HepG2 (cell line): ENCODE measurements at regions not wholly inside any gene's neighbourhood (a gene's known extent, or its start where the extent isn't known, plus 50 kb on each side); places are given as distances from the start of the nearest gene placed in this dataset.

Experiments used
- ATF1 ChIP-seq: IDR thresholded peaks from 2 replicates; pipeline ENCODE4 v1.6.1; 2016; ENCODE audit warnings: mild to moderate bottlenecking, control low read depth
- ATF7 ChIP-seq, 2 experiments: fragments of 450-650 bp in 1 of 2; sonication (generic) in 1 of 2; formaldehyde crosslinking in 1 of 2; IDR thresholded peaks; 2 replicates each; pipeline versions ENCODE4 v1.4.0 to v1.6.1; 2016 to 2020; ENCODE audit warnings: antibody characterized with exemption in 1 of 2, mild to moderate bottlenecking in 1 of 2, missing genetic modification reagents in 1 of 2
- CENPBD1 ChIP-seq: sonication (generic); formaldehyde crosslinking; IDR thresholded peaks from 2 replicates; pipeline ENCODE4 v1.8.0; 2022; ENCODE audit warnings: missing genetic modification reagents, low read depth, mild to moderate bottlenecking, borderline replicate concordance
- EED ChIP-seq: sonication (generic); formaldehyde crosslinking; IDR thresholded peaks from 2 replicates; pipeline ENCODE4 v1.5.0; 2020; ENCODE audit warnings: mild to moderate bottlenecking, missing genetic modification reagents
- HMGA1 ChIP-seq: sonication (generic); formaldehyde crosslinking; conservative IDR thresholded peaks from 2 replicates; pipeline ENCODE4 v1.4.0; 2020; ENCODE audit warnings: missing genetic modification reagents
- MIER3 ChIP-seq: IDR thresholded peaks from 2 replicates; pipeline ENCODE4 v1.6.1; 2016; ENCODE audit warnings: missing compliant biosample characterization, borderline replicate concordance
- MTA3 ChIP-seq: sonication (generic); formaldehyde crosslinking; IDR thresholded peaks from 2 replicates; pipeline ENCODE4 v1.4.0; 2020; ENCODE audit warnings: missing genetic modification reagents
- RCOR2 ChIP-seq: IDR thresholded peaks from 2 replicates; pipeline ENCODE4 v1.6.1; 2016; ENCODE audit warnings: missing biosample characterization, missing genetic modification reagents
- TSC22D2 ChIP-seq: sonication (generic); formaldehyde crosslinking; IDR thresholded peaks from 2 replicates; pipeline ENCODE4 v1.5.1; 2020; ENCODE audit warnings: missing genetic modification reagents, mild to moderate bottlenecking, borderline replicate concordance
- ZHX1 ChIP-seq: sonication (generic); formaldehyde crosslinking; IDR thresholded peaks from 2 replicates; pipeline ENCODE4 v1.8.1; 2022; ENCODE audit warnings: low read depth, mild to moderate bottlenecking, missing genetic modification reagents
- ZMYM4 ChIP-seq: sonication (generic); formaldehyde crosslinking; IDR thresholded peaks from 2 replicates; pipeline ENCODE4 v1.8.1; 2023; ENCODE audit warnings: mild to moderate bottlenecking, missing genetic modification reagents
- ZNF205 ChIP-seq: IDR thresholded peaks from 2 replicates; pipeline ENCODE4 v1.6.1; 2018; ENCODE audit warnings: missing biosample characterization, missing genetic modification reagents
- ZNF225 ChIP-seq: sonication (generic); formaldehyde crosslinking; IDR thresholded peaks from 2 replicates; pipeline ENCODE4 v1.4.0; 2020; ENCODE audit warnings: mild to moderate bottlenecking, missing genetic modification reagents
- ZNF274 ChIP-seq: sonication (generic); formaldehyde crosslinking; IDR thresholded peaks from 2 replicates; pipeline ENCODE4 v1.5.1; 2020; ENCODE audit warnings: mild to moderate bottlenecking, missing genetic modification reagents
- ZNF549 ChIP-seq: sonication (generic); formaldehyde crosslinking; IDR thresholded peaks from 2 replicates; pipeline ENCODE4 v1.5.0; 2020; ENCODE audit warnings: missing genetic modification reagents
- ZNF558 ChIP-seq: sonication (generic); formaldehyde crosslinking; IDR thresholded peaks from 2 replicates; pipeline ENCODE4 v1.9.0; 2022; ENCODE audit warnings: mild to moderate bottlenecking, missing genetic modification reagents, borderline replicate concordance
- ZNF609 ChIP-seq: sonication (generic); formaldehyde crosslinking; IDR thresholded peaks from 2 replicates; pipeline ENCODE4 v1.4.0; 2020; ENCODE audit warnings: mild to moderate bottlenecking, missing genetic modification reagents, borderline replicate concordance
- ZSCAN20 ChIP-seq: sonication (generic); formaldehyde crosslinking; IDR thresholded peaks from 2 replicates; pipeline ENCODE4 v1.4.0; 2020; ENCODE audit warnings: missing genetic modification reagents, mild to moderate bottlenecking, borderline replicate concordance
- TF ChIP-seq, protein P1 (sequence below): IDR thresholded peaks from 2 replicates; pipeline ENCODE4 v1.6.1; 2016; ENCODE audit warnings: mild to moderate bottlenecking
- TF ChIP-seq, protein P2 (sequence below): IDR thresholded peaks from 2 replicates; pipeline ENCODE4 v1.6.1; 2016; ENCODE audit warnings: missing compliant biosample characterization, missing genetic modification reagents, borderline replicate concordance

DNA sequence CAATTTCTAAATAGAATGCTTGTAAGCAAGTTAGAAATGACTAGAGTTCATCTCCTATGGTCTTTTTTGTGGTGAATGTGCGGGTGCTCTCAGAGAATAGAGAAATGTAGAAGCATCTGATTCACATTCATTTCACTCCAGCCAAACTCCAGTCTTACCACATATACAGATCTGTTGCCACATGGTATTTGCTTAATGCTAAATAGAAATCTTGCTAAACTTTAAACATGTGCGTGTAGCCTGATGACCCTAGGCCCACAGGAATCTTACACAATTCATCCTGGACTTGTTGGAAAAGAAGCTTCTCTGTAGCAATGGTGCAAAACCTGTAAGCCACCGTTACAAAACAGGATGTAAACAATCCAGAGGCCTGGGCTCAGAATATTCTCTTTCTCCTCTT lies 135.2 kb downstream of the PCSK1 start (continued):
- TF ChIP-seq ZHX1 (CRISPR knock-in tag) (no peak), TSC22D2 (CRISPR knock-in tag) (no peak), ZNF205 (CRISPR knock-in tag) (no peak), ATF1 (CRISPR knock-in tag) (peak; percentile 63), ATF7 (IDR thresholded peaks at IDR 0.05) (peak; percentile 50; the same call in 1 of the 2 replicates), ATF7 (CRISPR knock-in tag; IDR thresholded peaks at IDR 0.05) (no peak; the same call in 1 of the 2 replicates), ZMYM4 (CRISPR knock-in tag) (peak; percentile 94), ZNF225 (CRISPR knock-in tag) (no peak), RCOR2 (peak; percentile 89), ZNF558 (CRISPR knock-in tag) (no peak), MTA3 (no peak), MIER3 (peak; percentile 82; the same call in 1 of the 2 replicates), ZSCAN20 (no peak), HMGA1 (no peak), ZNF609 (CRISPR knock-in tag) (peak; percentile 88), EED (CRISPR knock-in tag) (no peak), ZNF274 (CRISPR knock-in tag) (no peak), CENPBD1 (no peak), ZNF549 (CRISPR knock-in tag) (no peak)
- TF ChIP-seq, protein P1, sequence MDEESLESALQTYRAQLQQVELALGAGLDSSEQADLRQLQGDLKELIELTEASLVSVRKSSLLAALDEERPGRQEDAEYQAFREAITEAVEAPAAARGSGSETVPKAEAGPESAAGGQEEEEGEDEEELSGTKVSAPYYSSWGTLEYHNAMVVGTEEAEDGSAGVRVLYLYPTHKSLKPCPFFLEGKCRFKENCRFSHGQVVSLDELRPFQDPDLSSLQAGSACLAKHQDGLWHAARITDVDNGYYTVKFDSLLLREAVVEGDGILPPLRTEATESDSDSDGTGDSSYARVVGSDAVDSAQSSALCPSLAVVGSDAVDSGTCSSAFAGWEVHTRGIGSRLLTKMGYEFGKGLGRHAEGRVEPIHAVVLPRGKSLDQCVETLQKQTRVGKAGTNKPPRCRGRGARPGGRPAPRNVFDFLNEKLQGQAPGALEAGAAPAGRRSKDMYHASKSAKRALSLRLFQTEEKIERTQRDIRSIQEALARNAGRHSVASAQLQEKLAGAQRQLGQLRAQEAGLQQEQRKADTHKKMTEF (CRISPR knock-in tag), result peak; percentile 96
- TF ChIP-seq, protein P2, sequence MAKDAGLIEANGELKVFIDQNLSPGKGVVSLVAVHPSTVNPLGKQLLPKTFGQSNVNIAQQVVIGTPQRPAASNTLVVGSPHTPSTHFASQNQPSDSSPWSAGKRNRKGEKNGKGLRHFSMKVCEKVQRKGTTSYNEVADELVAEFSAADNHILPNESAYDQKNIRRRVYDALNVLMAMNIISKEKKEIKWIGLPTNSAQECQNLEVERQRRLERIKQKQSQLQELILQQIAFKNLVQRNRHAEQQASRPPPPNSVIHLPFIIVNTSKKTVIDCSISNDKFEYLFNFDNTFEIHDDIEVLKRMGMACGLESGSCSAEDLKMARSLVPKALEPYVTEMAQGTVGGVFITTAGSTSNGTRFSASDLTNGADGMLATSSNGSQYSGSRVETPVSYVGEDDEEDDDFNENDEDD, result no peak
